ACHN (cell line): ENCODE measurements at regions not wholly inside any gene's neighbourhood (a gene's known extent, or its start where the extent isn't known, plus 50 kb on each side); places are given as distances from the start of the nearest gene placed in this dataset.
"Not testable (repeated sequence)": the region's sequence is repeated elsewhere in the genome, so short reads cannot be mapped to it uniquely, and the experiment has no call there.

ENCODE experiments used
- DNase-seq: peaks from one replicate; pipeline ENCODE4 v3.0.0-alpha.2; 2015
- in situ Hi-C: cut with HindIII; loops from 2 replicates; pipeline ENCODE4 v1.10.0; 2017; ENCODE audit warnings: low sequenced_read_pairs, low pct_ligation_motif_present, low pct_unique_long_range_greater_than_20kb

GRCh38 chr6:157727629-157728182, 95.3 kb upstream of the SNX9 start:
- in situ Hi-C loops = no loop called here
- no peak for DNase-seq

- in situ Hi-C loops = no loop called here
- DNase-seq = no peak
Measured at GRCh38 chr6:157728183-157728881, 94.7 kb upstream of the SNX9 start.

- DNase-seq = no peak
- in situ Hi-C loops = no loop called here
Measured at GRCh38 chr6:157731221-157731620, 91.8 kb upstream of the SNX9 start.

- in situ Hi-C loops = no loop called here
- no peak for DNase-seq
Measured at GRCh38 chr6:157732007-157732406, 91.0 kb upstream of the SNX9 start.

GRCh38 chr6:157732416-157733161, 90.5 kb upstream of the SNX9 start:
- DNase-seq = no peak
- in situ Hi-C loops = no loop called here

GRCh38 chr6:157736555-157736954, 86.5 kb upstream of the SNX9 start:
- not testable (repeated sequence) for DNase-seq

GRCh38 chr6:157741321-157741947, 81.6 kb upstream of the SNX9 start:
- no peak for DNase-seq
- in situ Hi-C loops = no loop called here

More at GRCh38 chr6:157736555-157736954, 86.5 kb upstream of the SNX9 start:
- in situ Hi-C loops = not testable (repeated sequence)

- no peak for DNase-seq
Measured at GRCh38 chr6:157741948-157742556, 81.0 kb upstream of the SNX9 start.

GRCh38 chr6:157744102-157744601, 78.9 kb upstream of the SNX9 start:
- in situ Hi-C loops = no loop called here

More at GRCh38 chr6:157741948-157742556, 81.0 kb upstream of the SNX9 start:
- in situ Hi-C loops = no loop called here

GRCh38 chr6:157746897-157747296, 76.1 kb upstream of the SNX9 start:
- DNase-seq = no peak
- in situ Hi-C loops = no loop called here

More at GRCh38 chr6:157744102-157744601, 78.9 kb upstream of the SNX9 start:
- DNase-seq = no peak

GRCh38 chr6:157747370-157747769, 75.7 kb upstream of the SNX9 start:
- in situ Hi-C loops = no loop called here
- DNase-seq = no peak

GRCh38 chr6:157748839-157749571, 74.0 kb upstream of the SNX9 start:
- DNase-seq = no peak
- in situ Hi-C loops = no loop called here

- in situ Hi-C loops, DNase-seq: not testable (repeated sequence)
Measured at GRCh38 chr6:157750973-157751372, 72.1 kb upstream of the SNX9 start.

GRCh38 chr6:157751547-157752200, 71.4 kb upstream of the SNX9 start:
- in situ Hi-C loops = no loop called here
- no peak for DNase-seq

GRCh38 chr6:157752879-157753278, 70.2 kb upstream of the SNX9 start:
- in situ Hi-C loops, DNase-seq: not testable (repeated sequence)

- in situ Hi-C loops = no loop called here
- no peak for DNase-seq
Measured at GRCh38 chr6:157753291-157753690, 69.8 kb upstream of the SNX9 start.

- not testable (repeated sequence) for DNase-seq
Measured at GRCh38 chr6:157753801-157754200, 69.2 kb upstream of the SNX9 start.

More at GRCh38 chr6:157753801-157754200, 69.2 kb upstream of the SNX9 start:
- in situ Hi-C loops = not testable (repeated sequence)
